ENCODE measurements at regions not wholly inside any gene's neighbourhood (a gene's known extent, or its start where the extent isn't known, plus 50 kb on each side); places are given as distances from the start of the nearest gene placed in this dataset.

- TF ChIP-seq, protein P1, sequence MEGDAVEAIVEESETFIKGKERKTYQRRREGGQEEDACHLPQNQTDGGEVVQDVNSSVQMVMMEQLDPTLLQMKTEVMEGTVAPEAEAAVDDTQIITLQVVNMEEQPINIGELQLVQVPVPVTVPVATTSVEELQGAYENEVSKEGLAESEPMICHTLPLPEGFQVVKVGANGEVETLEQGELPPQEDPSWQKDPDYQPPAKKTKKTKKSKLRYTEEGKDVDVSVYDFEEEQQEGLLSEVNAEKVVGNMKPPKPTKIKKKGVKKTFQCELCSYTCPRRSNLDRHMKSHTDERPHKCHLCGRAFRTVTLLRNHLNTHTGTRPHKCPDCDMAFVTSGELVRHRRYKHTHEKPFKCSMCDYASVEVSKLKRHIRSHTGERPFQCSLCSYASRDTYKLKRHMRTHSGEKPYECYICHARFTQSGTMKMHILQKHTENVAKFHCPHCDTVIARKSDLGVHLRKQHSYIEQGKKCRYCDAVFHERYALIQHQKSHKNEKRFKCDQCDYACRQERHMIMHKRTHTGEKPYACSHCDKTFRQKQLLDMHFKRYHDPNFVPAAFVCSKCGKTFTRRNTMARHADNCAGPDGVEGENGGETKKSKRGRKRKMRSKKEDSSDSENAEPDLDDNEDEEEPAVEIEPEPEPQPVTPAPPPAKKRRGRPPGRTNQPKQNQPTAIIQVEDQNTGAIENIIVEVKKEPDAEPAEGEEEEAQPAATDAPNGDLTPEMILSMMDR (IDR thresholded peaks at IDR 0.05): no peak
- ATAC-seq (ENCODE audit: low FRiP score): no peak
- DNase-seq (ENCODE audit: low spot score): no peak
These were observed 216.8 kb downstream of the TM9SF2 start for GRCh38 chr13:99717959-99718674.

DNA sequence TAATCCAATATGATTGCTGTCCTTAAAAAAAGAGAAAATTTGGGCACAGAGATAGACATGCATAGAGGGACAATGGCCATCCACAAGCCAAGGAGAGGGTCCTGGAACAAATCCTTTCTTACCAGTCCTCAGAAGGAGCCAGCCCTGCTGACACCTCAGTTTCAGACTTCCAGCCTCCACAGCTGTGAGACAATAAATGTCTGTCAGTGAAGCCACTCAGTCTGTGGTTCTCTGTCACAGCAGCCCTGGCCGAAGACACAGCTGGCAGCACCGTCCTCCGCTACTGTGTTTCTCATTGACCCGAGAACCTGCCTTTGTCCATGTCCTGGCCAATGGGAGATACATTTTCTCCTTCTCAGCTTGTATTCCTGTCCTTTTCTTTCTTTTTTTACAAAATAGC lies 207.9 kb downstream of the TM9SF2 start:
- no peak for ATAC-seq (ENCODE audit: low FRiP score)
- no peak for DNase-seq (ENCODE audit: low spot score)
- TF ChIP-seq, protein P1 (IDR thresholded peaks at IDR 0.05): no peak

DNA sequence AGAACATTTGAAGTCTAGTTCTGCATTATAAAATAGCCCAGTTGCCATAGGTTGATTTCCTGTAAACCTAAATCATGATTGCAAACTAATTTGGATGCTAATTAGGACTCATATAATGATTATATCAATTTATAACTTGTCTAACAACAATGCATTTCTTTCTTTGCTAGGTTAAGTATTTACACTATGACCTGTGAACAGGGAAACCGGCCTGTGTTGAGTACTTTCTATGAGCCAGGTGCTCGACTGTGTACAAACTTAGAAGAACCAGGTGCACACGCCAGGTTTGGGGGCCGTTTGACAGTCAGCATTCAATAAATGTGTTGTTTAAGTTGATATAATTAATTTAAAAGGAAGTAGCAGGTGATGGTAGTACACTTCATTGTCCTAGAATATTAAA lies 203.1 kb downstream of the TM9SF2 start:
- TF ChIP-seq, protein P1 (IDR thresholded peaks at IDR 0.05): no peak
- ATAC-seq (ENCODE audit: low FRiP score): no peak
- no peak for DNase-seq (ENCODE audit: low spot score)

DNA sequence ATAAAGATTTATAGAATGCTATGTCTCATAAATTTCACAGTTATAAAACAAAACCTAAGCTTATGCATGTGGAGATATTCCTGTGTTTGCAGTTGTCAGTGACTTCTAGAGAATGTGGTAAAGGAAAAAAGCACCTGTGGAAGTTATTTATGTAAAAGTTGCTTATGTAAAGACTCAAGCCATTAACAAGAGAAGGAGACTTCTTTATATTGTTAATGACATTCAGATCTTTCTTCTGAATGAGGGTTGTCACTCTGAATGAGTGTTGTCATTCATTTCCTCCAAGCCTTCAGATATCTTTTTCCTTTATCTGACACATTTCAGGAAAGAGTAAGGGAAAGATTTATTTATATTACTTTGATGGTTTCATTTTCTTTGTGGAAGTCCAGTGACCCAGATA lies 202.6 kb downstream of the TM9SF2 start:
- DNase-seq (ENCODE audit: low spot score) (no peak), ATAC-seq (ENCODE audit: low FRiP score) (no peak)
- TF ChIP-seq, protein P1 (IDR thresholded peaks at IDR 0.05): no peak

GRCh38 chr13:99702687-99703319 lies 201.5 kb downstream of the TM9SF2 start:
- DNase-seq (ENCODE audit: low spot score): no peak
- TF ChIP-seq, protein P1 (IDR thresholded peaks at IDR 0.05): no peak
- ATAC-seq (ENCODE audit: low FRiP score): no peak

- TF ChIP-seq, protein P1 (IDR thresholded peaks at IDR 0.05): no peak
- ATAC-seq (ENCODE audit: low FRiP score): no peak
These were observed 199.2 kb downstream of the TM9SF2 start for GRCh38 chr13:99700468-99700867.

DNA sequence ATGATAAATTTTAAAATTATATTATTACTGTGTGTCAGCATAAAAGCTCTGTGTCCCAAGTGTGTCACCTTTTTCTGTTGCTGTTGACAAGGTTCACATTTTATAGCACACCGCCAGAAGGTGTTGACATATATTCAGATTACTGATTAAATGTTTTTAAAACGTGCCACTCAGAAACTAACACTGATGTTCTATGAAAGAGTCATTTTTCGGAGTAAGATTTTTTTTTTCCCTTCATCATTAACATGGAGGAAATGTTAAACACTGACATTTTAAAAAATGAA lies 197.5 kb downstream of the TM9SF2 start:
- DNase-seq (ENCODE audit: low spot score) (no peak), ATAC-seq (ENCODE audit: low FRiP score) (no peak)
- TF ChIP-seq, protein P1 (IDR thresholded peaks at IDR 0.05): no peak

More at GRCh38 chr13:99700468-99700867, 199.2 kb downstream of the TM9SF2 start:
- no peak for DNase-seq (ENCODE audit: low spot score)
